IPS DF 6.9 (cell line): ENCODE measurements at regions not wholly inside any gene's neighbourhood (a gene's known extent, or its start where the extent isn't known, plus 50 kb on each side); places are given as distances from the start of the nearest gene placed in this dataset.
"Not testable (repeated sequence)": the region's sequence is repeated elsewhere in the genome, so short reads cannot be mapped to it uniquely, and the experiment has no call there.

Source experiments
- DNase-seq: peaks from one replicate; pipeline ENCODE4 v3.0.0-alpha.2; 2013; ENCODE audit warnings: low read depth, low spot score
- H3K27ac ChIP-seq: one replicate; pipeline ENCODE4 v1.5.1; 2013; ENCODE audit warnings: low read length, control low read depth
- H3K27me3 ChIP-seq: 2 replicates; pipeline ENCODE4 v1.6.1; 2013; ENCODE audit warnings: mild to moderate bottlenecking, low read length; ENCODE audit not compliant: control insufficient read depth, insufficient read depth
- H3K36me3 ChIP-seq: 2 replicates; pipeline ENCODE4 v1.6.1; 2013; ENCODE audit warnings: low read length; ENCODE audit not compliant: control insufficient read depth, insufficient read depth
- H3K4me1 ChIP-seq: 2 replicates; pipeline ENCODE4 v1.6.1; 2013; ENCODE audit warnings: low read length; ENCODE audit not compliant: control insufficient read depth, insufficient read depth
- H3K4me3 ChIP-seq: 2 replicates; pipeline ENCODE4 v1.5.1; 2013; ENCODE audit warnings: mild to moderate bottlenecking, low read length
- H3K9me3 ChIP-seq: 2 replicates; pipeline ENCODE4 v1.6.1; 2013; ENCODE audit warnings: low read length, inconsistent platforms; ENCODE audit not compliant: control insufficient read depth, insufficient read depth
- WGBS: extraction: QIAGEN DNeasy Blood & Tissue Kit; methylation state at CpG from one replicate; pipeline ENCODE4 v1.1.7; 2013; ENCODE audit warnings: mixed read lengths, missing lambda C conversion rate; ENCODE audit not compliant: insufficient read length, insufficient coverage; 5-methylcytosine and 5-hydroxymethylcytosine counted together

DNA sequence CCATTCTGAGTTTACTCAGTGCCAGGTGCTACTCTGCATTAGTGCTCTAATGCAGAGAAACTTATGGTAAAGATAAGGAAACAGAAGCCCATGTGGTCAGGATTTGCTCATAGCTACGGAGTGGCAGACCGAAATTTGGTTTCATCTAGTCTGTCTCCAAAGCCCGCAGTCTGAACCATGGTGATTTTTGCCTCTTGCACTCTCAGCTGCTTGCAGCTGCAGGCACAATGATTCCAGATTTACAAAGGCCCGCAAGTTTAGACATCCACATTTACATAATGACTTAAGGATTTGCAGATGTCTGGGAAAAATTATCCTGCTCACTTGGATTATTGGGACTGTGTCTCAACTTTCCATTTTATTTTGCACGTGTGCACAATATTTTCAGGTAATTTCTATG is 161.3 kb upstream of the KCNJ6 start:
- Histone ChIP-seq H3K4me3 (no peak overlapping the region), H3K27me3 (no peaks in the 10 kb centered on the region), H3K36me3 (no peaks in the 10 kb centered on the region), H3K4me1 (no peaks in the 10 kb centered on the region; the same call in 1 of the 2 replicates), H3K27ac (no peak overlapping the region), H3K9me3 (no peaks in the 10 kb centered on the region)
- no CpG with 5 or more reads among the region's 5 CpGs for WGBS
- no peak for DNase-seq

GRCh38 chr21:38080888-38081287 is 164.6 kb upstream of the KCNJ6 start:
- Histone ChIP-seq H3K4me3 (no peak overlapping the region), H3K9me3 (no peaks in the 10 kb centered on the region), H3K27ac (no peak overlapping the region), H3K36me3 (no peaks in the 10 kb centered on the region), H3K27me3 (no peaks in the 10 kb centered on the region), H3K4me1 (no peaks in the 10 kb centered on the region; the same call in 1 of the 2 replicates)
- no CpG with 5 or more reads among the region's 10 CpGs for WGBS
- DNase-seq: no peak

GRCh38 chr21:38081708-38082107 is 165.5 kb upstream of the KCNJ6 start:
- Histone ChIP-seq H3K27me3 (no peaks in the 10 kb centered on the region), H3K36me3 (no peaks in the 10 kb centered on the region), H3K27ac (no peak overlapping the region), H3K4me3 (no peak overlapping the region), H3K9me3 (no peaks in the 10 kb centered on the region), H3K4me1 (no peaks in the 10 kb centered on the region)
- no peak for DNase-seq
- no CpG with 5 or more reads among the region's 9 CpGs for WGBS

DNA sequence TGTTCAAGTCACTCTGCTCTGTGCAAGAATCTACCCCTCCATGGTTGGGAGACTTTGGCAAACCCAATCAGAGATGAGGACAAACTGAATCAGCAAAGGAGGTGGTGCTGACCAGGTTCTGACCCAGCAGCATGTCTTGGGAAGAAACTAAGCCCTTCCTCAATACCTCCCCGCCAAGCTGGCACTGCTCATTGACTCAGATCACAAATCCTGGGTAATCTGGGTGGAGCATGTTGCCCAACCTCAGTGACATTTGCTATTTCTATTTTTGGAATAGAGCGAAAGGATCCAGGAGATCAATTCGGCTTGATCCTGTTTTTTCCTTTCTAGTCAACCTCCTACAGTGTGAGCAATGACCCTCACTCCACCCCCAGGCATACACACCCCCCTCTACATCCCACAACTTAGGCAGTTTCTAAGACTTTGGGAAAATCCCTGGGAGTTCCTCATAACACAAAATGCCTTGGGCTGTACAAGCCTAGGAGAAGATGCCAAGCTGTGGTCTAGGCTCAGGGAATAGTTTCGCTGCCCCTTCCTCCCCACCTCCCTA is 166.8 kb upstream of the KCNJ6 start:
- Histone ChIP-seq H3K27me3 (no peaks in the 10 kb centered on the region), H3K9me3 (no peaks in the 10 kb centered on the region), H3K4me1 (no peaks in the 10 kb centered on the region), H3K36me3 (no peaks in the 10 kb centered on the region), H3K4me3 (no peak overlapping the region), H3K27ac (no peak overlapping the region)
- no peak for DNase-seq
- no CpG with 5 or more reads among the region's 4 CpGs for WGBS

DNA sequence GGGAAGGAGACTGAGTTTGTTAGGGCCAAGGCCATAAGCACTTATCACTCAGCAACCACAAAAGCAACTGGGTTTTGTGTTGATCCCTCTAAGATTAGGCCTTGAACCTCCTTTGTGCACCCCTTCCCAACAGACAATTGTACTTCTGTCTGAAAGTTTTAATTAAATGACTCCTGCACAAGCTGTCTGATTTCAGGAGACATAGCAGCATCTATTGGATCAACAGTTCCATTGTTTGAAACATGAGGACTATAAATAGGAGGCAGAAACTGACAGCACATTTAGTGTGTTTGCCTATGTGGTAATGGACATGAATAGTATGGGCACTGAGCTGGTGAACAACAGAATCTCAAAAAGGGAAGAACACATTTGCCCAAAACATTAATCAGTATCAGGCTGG is 167.3 kb upstream of the KCNJ6 start:
- no peaks in the 10 kb centered on the region for H3K9me3 ChIP-seq
- H3K27me3 ChIP-seq: no peaks in the 10 kb centered on the region
- H3K27ac ChIP-seq: no peak overlapping the region
- H3K4me1 ChIP-seq: no peaks in the 10 kb centered on the region
- no peak overlapping the region for H3K4me3 ChIP-seq
- DNase-seq: no peak
- H3K36me3 ChIP-seq: no peaks in the 10 kb centered on the region

DNA sequence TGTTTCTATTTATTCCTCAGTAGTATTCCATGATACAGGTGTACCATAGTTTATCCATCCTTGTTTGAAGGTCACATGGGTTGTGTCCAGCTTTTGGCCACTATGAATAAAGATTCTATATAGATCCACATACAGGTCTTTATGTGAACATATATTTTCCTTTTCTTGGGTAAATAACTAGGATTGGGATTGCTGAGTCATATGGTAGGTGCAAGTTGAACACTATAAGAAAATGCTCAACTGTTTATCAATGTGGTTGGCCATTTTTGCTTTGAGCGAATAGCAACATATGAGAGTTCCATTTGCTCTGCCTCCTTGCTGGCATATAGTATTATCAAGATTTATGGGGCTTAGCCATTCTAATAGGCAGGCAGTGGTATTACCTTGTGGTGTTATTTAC is 170.2 kb upstream of the KCNJ15 start:
- Histone ChIP-seq H3K36me3 (no peaks in the 10 kb centered on the region), H3K9me3 (no peaks in the 10 kb centered on the region), H3K4me1 (no peaks in the 10 kb centered on the region), H3K27me3 (no peaks in the 10 kb centered on the region), H3K4me3 (no peak overlapping the region), H3K27ac (no peak overlapping the region)
- WGBS: no CpG with 5 or more reads among the region's 1 CpG
- no peak for DNase-seq

- Histone ChIP-seq H3K27me3 (no peaks in the 10 kb centered on the region), H3K9me3 (no peaks in the 10 kb centered on the region), H3K27ac (no peak overlapping the region), H3K4me1 (no peaks in the 10 kb centered on the region), H3K4me3 (no peak overlapping the region), H3K36me3 (no peaks in the 10 kb centered on the region)
- DNase-seq: no peak
- WGBS: no CpG with 5 or more reads among the region's 13 CpGs
These were observed 167.7 kb upstream of the KCNJ15 start for GRCh38 chr21:38088916-38089762.

DNA sequence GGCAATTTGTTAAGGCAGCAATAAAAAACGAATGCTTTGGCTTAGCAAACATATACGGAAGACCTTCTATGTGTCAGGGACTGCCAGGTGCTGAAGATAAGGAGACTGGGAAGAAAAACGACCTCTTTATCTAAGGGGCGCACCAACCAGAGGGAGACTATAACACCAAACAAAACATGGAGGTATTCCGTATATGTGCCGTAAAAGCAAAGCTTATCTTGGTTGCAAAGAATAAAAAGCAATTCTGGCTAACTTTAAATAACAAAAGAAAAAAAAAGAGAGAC is 167.1 kb upstream of the KCNJ15 start:
- Histone ChIP-seq H3K27me3 (no peaks in the 10 kb centered on the region), H3K9me3 (no peaks in the 10 kb centered on the region), H3K27ac (no peak overlapping the region), H3K4me1 (no peaks in the 10 kb centered on the region), H3K4me3 (no peak overlapping the region), H3K36me3 (no peaks in the 10 kb centered on the region)
- WGBS: no CpG with 5 or more reads among the region's 6 CpGs
- no peak for DNase-seq

GRCh38 chr21:38091061-38091460 is 165.7 kb upstream of the KCNJ15 start:
- no CpG with 5 or more reads among the region's 2 CpGs for WGBS
- not testable (repeated sequence) for H3K27me3 ChIP-seq

GRCh38 chr21:38092051-38092450 is 164.7 kb upstream of the KCNJ15 start:
- H3K4me1 ChIP-seq: no peaks in the 10 kb centered on the region
- WGBS: no CpG with 5 or more reads among the region's 6 CpGs
- no peaks in the 10 kb centered on the region for H3K36me3 ChIP-seq
- no peaks in the 10 kb centered on the region for H3K27me3 ChIP-seq
- DNase-seq: no peak
- H3K9me3 ChIP-seq: no peaks in the 10 kb centered on the region
- no peak overlapping the region for H3K27ac ChIP-seq
- H3K4me3 ChIP-seq: no peak overlapping the region

More at GRCh38 chr21:38091061-38091460, 165.7 kb upstream of the KCNJ15 start:
- H3K9me3 ChIP-seq, H3K4me1 ChIP-seq, H3K36me3 ChIP-seq, H3K27ac ChIP-seq, DNase-seq, H3K4me3 ChIP-seq: not testable (repeated sequence)

GRCh38 chr21:38095220-38095619 is 161.6 kb upstream of the KCNJ15 start:
- no peak overlapping the region for H3K4me3 ChIP-seq
- no peaks in the 10 kb centered on the region for H3K36me3 ChIP-seq
- no peak for DNase-seq

More at GRCh38 chr21:38095220-38095619, 161.6 kb upstream of the KCNJ15 start:
- H3K9me3 ChIP-seq: no peaks in the 10 kb centered on the region
- H3K4me1 ChIP-seq: no peaks in the 10 kb centered on the region
- no CpG with 5 or more reads among the region's 5 CpGs for WGBS
- H3K27me3 ChIP-seq: no peaks in the 10 kb centered on the region
- H3K27ac ChIP-seq: no peak overlapping the region
